Stimulated activated CD4-positive, alpha-beta T cell treated with anti-CD3 and anti-CD28 coated beads, Interleukin-4, amount 100 ng/mL, for 4 hours (primary cell): ENCODE measurements at regions not wholly inside any gene's neighbourhood (a gene's known extent, or its start where the extent isn't known, plus 50 kb on each side); places are given as distances from the start of the nearest gene placed in this dataset.

Source experiments
- DNase-seq, 2 experiments: peaks; one replicate each; pipeline ENCODE4 v3.0.0-alpha.2; 2020

- no peak for DNase-seq
These were observed 479.3 kb downstream of the ARHGEF28 start for GRCh38 chr5:74105126-74105780.

- DNase-seq: no peak
These were observed 477.4 kb downstream of the ARHGEF28 start for GRCh38 chr5:74103131-74104023.

- no peak for DNase-seq
These were observed 474.3 kb downstream of the ARHGEF28 start for GRCh38 chr5:74100268-74100665.

GRCh38 chr5:74099538-74100267 is 473.7 kb downstream of the ARHGEF28 start:
- DNase-seq: no peak

GRCh38 chr5:74098941-74099340 is 472.9 kb downstream of the ARHGEF28 start:
- no peak for DNase-seq

GRCh38 chr5:74098456-74098855 is 472.5 kb downstream of the ARHGEF28 start:
- DNase-seq: no peak

GRCh38 chr5:74096325-74096724 is 470.3 kb downstream of the ARHGEF28 start:
- no peak for DNase-seq

- no peak for DNase-seq
These were observed 469.9 kb downstream of the ARHGEF28 start for GRCh38 chr5:74095871-74096270.

- no peak for DNase-seq
These were observed 468.7 kb downstream of the ARHGEF28 start for GRCh38 chr5:74094782-74095108.

GRCh38 chr5:74094096-74094781 is 468.2 kb downstream of the ARHGEF28 start:
- no peak for DNase-seq

- no peak for DNase-seq
These were observed 467.6 kb downstream of the ARHGEF28 start for GRCh38 chr5:74093561-74093960.

- no peak for DNase-seq
These were observed 466.8 kb downstream of the ARHGEF28 start for GRCh38 chr5:74092766-74093165.

- no peak for DNase-seq
These were observed 459.8 kb downstream of the ARHGEF28 start for GRCh38 chr5:74085782-74086181.

GRCh38 chr5:74085186-74085585 is 459.2 kb downstream of the ARHGEF28 start:
- no peak for DNase-seq

GRCh38 chr5:74083096-74083791 is 457.2 kb downstream of the ARHGEF28 start:
- no peak for DNase-seq

- DNase-seq: no peak
These were observed 456.6 kb downstream of the ARHGEF28 start for GRCh38 chr5:74082512-74083055.

GRCh38 chr5:74081126-74081525 is 455.1 kb downstream of the ARHGEF28 start:
- DNase-seq: no peak

- no peak for DNase-seq
These were observed 454.1 kb downstream of the ARHGEF28 start for GRCh38 chr5:74079971-74080556.

- DNase-seq: no peak
These were observed 449.8 kb downstream of the ARHGEF28 start for GRCh38 chr5:74075501-74076484.

GRCh38 chr5:74074111-74074510 is 448.1 kb downstream of the ARHGEF28 start:
- no peak for DNase-seq
